HL-60 (cell line): ENCODE measurements at regions not wholly inside any gene's neighbourhood (a gene's known extent, or its start where the extent isn't known, plus 50 kb on each side); places are given as distances from the start of the nearest gene placed in this dataset.
A peak's percentile ranks its signal among the peaks of the same experiment; 100 is the strongest.

Source experiments
- DNase-seq, 2 experiments: peaks; one replicate each; pipeline ENCODE4 v3.0.0-alpha.2; 2010 to 2020; ENCODE audit warnings: low read depth in 1 of 2, low spot score in 1 of 2
- H3K27ac ChIP-seq: fragments of 250-450 bp; sonication (Bioruptor Pico); replicated peaks from 2 replicates; pipeline ENCODE4 v1.5.1; 2020; ENCODE audit warnings: mild to moderate bottlenecking, moderate library complexity
- H3K27me3 ChIP-seq: fragments of 250-450 bp; sonication (Bioruptor Pico); 2 replicates; pipeline ENCODE4 v1.5.1; 2021; ENCODE audit warnings: mild to moderate bottlenecking, moderate library complexity; ENCODE audit not compliant: insufficient read depth, poor library complexity, severe bottlenecking
- H3K4me3 ChIP-seq: replicated peaks from 2 replicates; pipeline ENCODE4 v1.5.1; 2011; ENCODE audit warnings: mild to moderate bottlenecking, control low read depth, low read length; ENCODE audit not compliant: insufficient read depth
- CTCF ChIP-seq: IDR thresholded peaks from one replicate; pipeline ENCODE4 v1.5.1; 2011; ENCODE audit warnings: low read length, control low read depth, inconsistent platforms; ENCODE audit not compliant: insufficient read depth
- GABPA ChIP-seq: IDR thresholded peaks from 2 replicates; pipeline ENCODE4 v1.6.1; 2012; ENCODE audit warnings: low read depth
- POLR2AphosphoS5 ChIP-seq: IDR thresholded peaks from 2 replicates; pipeline ENCODE4 v1.6.1; 2012; ENCODE audit warnings: low read depth
- SPI1 ChIP-seq: IDR thresholded peaks from 2 replicates; pipeline ENCODE4 v1.6.1; 2012; ENCODE audit warnings: low read depth, mild to moderate bottlenecking, borderline replicate concordance
- TF ChIP-seq, protein P1 (sequence below): IDR thresholded peaks from 2 replicates; pipeline ENCODE4 v1.6.1; 2012; ENCODE audit warnings: low read depth; ENCODE audit not compliant: insufficient replicate concordance

GRCh38 chr12:11499806-11500187 is 104.4 kb upstream of the PRB2 start:
- H3K27ac ChIP-seq: no peak overlapping the region
- no peak overlapping the region for H3K4me3 ChIP-seq
- H3K27me3 ChIP-seq: no peaks in the 10 kb centered on the region
- TF ChIP-seq GABPA (no peak), CTCF (no peak), POLR2AphosphoS5 (no peak), SPI1 (no peak)
- TF ChIP-seq, protein P1, sequence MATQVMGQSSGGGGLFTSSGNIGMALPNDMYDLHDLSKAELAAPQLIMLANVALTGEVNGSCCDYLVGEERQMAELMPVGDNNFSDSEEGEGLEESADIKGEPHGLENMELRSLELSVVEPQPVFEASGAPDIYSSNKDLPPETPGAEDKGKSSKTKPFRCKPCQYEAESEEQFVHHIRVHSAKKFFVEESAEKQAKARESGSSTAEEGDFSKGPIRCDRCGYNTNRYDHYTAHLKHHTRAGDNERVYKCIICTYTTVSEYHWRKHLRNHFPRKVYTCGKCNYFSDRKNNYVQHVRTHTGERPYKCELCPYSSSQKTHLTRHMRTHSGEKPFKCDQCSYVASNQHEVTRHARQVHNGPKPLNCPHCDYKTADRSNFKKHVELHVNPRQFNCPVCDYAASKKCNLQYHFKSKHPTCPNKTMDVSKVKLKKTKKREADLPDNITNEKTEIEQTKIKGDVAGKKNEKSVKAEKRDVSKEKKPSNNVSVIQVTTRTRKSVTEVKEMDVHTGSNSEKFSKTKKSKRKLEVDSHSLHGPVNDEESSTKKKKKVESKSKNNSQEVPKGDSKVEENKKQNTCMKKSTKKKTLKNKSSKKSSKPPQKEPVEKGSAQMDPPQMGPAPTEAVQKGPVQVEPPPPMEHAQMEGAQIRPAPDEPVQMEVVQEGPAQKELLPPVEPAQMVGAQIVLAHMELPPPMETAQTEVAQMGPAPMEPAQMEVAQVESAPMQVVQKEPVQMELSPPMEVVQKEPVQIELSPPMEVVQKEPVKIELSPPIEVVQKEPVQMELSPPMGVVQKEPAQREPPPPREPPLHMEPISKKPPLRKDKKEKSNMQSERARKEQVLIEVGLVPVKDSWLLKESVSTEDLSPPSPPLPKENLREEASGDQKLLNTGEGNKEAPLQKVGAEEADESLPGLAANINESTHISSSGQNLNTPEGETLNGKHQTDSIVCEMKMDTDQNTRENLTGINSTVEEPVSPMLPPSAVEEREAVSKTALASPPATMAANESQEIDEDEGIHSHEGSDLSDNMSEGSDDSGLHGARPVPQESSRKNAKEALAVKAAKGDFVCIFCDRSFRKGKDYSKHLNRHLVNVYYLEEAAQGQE: no peak
- DNase-seq: no peak

DNA sequence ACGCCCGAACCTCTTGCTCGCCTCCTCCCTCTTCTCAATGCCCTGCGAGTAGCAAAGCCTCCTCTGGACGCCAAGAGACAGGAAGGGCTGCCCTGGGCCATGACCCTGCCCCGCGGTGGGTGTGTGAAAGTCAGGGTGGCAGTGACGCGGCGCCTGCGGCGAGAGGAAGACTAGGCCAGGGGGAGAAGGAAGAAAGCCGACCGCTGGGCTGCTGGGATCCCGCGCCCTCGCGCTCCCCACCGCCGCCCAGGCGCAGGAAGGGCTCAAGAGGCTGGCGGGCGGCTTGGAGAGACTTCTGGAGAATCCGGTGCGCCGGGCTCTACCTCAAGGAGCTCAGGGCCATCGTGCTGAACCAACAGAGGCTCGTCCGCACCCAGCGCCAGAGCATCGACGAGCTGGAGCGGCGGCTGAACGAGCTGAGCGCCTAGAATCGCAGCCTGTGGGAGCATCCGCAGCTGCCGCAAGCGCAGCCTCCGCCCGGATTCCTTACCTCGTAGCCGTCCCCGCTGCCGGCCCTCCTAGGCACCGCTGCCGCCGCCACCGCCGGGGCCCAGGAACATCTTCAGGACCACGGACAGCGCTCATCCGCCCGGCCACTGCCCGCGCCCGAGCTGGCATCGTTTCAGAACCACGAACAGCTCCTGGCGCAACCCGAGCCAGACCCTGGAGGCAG is 105.0 kb upstream of the PRB2 start:
- no peak for TF ChIP-seq CTCF
- TF ChIP-seq, protein P1: peak; percentile 99
- no peak for TF ChIP-seq SPI1
- no peak for TF ChIP-seq POLR2AphosphoS5
- no peak for TF ChIP-seq GABPA
- Histone ChIP-seq H3K27ac (no peak overlapping the region), H3K27me3 (no peaks in the 10 kb centered on the region), H3K4me3 (no peak overlapping the region)
- peak; percentile 38 to 73 for DNase-seq

DNA sequence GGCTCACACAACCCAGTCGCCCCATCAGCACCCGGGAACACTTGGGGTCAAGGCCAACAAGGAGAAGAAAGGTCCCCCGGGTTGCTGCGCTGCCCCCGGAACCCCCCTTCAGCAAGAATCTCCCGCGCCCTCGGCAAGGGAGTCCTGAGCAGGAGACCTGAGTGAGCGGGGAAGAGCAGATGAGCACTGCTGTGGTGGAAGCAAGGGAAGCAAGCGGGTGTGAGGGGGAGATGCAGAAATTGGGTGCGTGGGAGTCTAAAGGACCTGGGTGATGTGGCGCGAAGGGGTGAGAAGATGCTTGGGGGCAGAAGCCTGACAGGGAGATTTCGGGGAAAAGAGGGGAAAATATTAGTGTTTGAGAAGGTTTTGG is 105.5 kb upstream of the PRB2 start:
- H3K27ac ChIP-seq: no peak overlapping the region

More for the DNA sequence above, 105.5 kb upstream of the PRB2 start:
- H3K27me3 ChIP-seq: no peaks in the 10 kb centered on the region
- TF ChIP-seq SPI1: no peak
- TF ChIP-seq, protein P1: peak; percentile 80
- TF ChIP-seq GABPA: no peak
- TF ChIP-seq POLR2AphosphoS5: no peak
- TF ChIP-seq CTCF: no peak
- H3K4me3 ChIP-seq: no peak overlapping the region
- no peak for DNase-seq
